G401 (cell line): ENCODE measurements at regions not wholly inside any gene's neighbourhood (a gene's known extent, or its start where the extent isn't known, plus 50 kb on each side); places are given as distances from the start of the nearest gene placed in this dataset.
A peak's percentile ranks its signal among the peaks of the same experiment; 100 is the strongest.
"Not testable (repeated sequence)": the region's sequence is repeated elsewhere in the genome, so short reads cannot be mapped to it uniquely, and the experiment has no call there.

Experiments used
- DNase-seq: peaks from one replicate; pipeline ENCODE4 v3.0.0-alpha.2; 2015; ENCODE audit warnings: low spot score
- in situ Hi-C: cut with HindIII; loops from 2 replicates; pipeline ENCODE4 v1.10.0; 2016; ENCODE audit warnings: low sequenced_read_pairs, mixed read lengths

DNA sequence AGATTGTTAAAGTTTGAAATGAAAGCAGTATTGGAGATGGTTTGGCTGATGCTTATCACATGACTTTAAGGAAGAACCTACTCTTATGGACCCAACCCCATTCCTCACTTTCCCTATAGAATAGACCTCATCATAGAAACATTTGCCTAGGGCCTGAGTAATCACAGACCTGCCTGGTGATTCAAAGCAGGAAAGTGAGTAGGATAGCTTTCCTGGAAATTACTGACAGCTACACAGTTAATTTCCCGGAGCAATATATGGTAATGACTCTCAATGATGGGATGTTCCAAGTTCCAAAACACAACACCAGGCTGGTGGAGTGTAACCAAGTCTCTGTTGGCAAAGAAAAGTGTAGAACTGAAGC, 233.8 kb downstream of the SIM1 start:
- no peak for DNase-seq
- in situ Hi-C loops = no loop called here

DNA sequence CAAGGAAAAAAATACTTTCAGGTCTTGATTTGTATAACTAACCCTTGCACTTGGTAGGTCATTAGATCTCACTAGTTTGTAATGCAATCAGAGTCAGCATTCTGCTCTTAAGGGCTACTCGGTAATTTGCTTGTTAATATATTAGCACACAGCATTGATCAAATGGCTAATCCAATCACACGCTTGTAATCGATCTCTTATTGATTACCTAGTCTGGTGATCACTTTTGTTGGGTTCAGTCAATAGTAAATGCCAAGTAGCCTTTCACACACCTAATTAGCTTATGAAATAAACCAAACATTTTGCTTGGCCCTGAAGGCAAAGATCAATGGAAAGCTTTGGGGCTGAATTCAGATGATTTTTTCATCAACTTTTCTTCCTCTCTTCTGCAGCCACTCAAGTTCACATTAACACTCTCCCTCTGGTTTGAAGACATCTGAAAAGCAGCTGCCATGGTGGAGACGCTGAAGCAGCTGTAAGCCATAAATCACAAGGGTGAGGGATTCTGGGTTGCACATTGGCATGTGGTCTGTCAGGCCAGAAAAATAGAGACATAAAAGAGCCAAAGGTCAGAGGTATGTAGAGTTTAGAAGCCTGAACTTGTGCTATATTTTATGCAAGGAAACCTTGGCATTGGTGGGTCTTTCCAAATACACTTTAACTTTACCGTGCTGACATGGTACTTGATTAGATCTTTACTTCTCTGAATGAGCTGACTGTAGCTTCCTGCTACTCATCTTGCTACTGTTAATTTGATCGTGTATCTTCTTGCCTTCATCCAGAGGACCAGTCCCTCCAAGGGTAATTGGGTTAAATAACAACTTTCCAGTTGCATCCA, 234.4 kb downstream of the SIM1 start:
- in situ Hi-C loops = no loop called here
- DNase-seq = no peak

DNA sequence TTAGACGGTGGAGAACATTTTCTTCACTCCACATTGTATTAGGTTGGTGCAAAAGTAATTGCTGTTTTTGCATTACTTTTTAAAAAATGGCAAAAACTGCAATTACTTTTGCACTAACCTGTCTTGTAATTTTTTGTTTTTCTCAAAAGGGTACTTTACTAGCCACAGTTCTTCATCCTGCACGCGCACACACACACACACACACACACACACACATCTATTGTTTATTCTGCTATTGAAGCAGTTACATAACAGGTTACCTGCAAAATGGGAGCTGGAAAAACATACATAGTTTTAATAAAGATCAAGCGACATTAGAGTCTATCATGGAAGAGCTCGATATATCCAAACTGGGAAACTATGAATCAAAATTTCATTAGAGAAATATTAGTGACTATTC, 235.2 kb downstream of the SIM1 start:
- no peak for DNase-seq
- in situ Hi-C loops = no loop called here

DNA sequence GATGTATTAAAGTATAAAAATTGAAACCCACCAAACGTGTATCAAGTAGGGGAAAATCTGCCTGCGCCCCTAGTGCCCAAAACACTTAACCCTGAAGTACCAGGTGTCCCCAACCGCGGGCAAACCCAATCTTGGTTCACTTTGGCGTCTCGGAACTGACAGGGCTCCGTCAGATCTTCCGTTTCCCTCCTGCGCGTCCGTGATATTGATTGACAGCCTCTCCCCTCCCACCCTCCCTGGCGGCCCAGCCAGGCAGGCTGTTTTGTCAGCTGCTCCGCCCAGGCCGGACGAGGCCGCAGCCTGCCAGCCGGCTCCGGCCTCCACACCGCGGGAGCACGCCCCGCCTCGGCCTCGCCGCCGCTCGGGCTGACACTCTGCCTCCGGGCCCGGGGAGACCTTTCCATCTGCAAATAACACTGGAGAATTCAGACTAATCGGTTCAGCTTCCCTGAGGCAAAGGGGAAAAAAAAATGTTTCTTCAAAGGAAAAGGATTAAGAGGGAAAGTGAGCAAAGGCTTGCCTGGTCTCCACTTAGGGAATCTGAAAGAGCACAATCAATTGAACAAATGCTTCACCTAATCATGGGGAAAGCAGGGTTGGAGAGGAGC, 234.9 kb upstream of the MCHR2 start:
- in situ Hi-C loops = no loop called here
- peak; percentile 9 for DNase-seq

DNA sequence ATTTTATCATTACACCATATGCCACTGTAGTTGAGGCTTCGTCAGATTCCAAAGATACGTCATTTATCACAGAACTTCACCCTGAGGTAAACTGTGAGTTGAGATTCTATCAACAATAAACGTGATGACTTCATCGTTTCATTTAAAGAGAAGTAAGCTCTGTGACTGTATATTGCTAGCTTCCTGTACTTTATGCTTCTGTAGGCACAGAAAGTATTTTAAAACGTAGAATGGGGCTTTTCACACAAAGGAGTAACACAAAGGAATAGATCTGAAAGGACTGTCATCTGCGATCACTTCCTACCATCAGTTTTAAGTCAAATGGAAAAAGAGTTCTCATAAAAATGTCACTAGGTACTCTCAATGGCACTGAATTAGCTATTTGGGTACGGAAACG, 234.4 kb upstream of the MCHR2 start:
- in situ Hi-C loops = no loop called here
- DNase-seq = no peak

DNA sequence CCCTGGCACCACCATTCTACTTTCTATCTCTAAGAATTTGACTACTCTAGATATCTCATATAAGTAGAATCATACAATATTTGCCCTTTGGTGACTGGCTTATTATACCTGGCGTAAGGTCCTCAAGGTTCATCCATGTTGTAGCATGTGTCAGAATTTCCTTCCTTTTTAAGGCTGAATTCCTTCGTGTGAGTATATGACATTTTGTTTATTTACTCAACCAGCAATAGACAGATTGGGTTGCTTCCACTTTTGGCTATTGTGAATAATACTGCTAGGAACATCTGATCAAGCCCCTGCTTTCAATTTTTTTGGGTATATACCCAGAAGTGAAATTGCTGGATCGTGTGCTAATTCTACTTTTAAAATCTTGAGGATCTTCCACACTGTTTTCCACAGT, 232.8 kb upstream of the MCHR2 start:
- in situ Hi-C loops = no loop called here
- DNase-seq = no peak

DNA sequence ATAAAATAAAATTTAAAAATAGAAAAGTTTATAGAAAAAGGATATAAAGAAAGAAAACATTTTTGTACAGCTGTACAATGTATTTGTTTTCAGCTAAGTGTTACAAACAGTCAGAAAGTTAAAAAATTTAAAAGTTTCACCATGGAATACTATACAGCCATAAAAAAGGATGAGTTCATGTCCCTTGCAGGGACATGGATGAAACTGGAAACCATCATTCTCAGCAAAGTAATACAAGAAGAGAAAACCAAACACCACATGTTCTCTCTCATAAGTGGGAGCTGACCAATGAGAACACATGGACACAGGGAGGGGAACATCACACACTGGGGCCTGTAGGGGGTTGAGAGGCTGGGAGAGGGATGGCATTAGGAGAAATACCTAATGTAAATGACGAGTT, 229.9 kb upstream of the MCHR2 start:
- DNase-seq, in situ Hi-C loops: not testable (repeated sequence)

DNA sequence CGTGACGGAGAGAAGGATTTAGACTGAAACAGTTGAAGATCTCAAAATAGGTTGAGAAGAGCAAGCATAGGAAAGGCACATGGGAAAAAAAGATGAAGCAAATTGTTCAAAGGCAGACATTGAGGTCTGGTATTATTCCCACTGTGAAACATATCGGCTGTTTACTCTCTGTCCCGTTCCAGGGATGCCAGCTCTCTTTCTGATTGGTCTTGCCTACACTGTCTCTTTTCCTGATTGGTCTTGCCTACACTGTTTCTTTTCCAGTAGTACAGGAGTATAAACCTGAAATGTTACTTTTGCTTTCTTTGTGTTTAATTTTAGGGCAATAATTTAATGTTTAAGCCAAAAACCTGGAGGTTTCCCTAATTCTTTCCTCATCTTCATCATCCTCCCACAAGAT, 226.5 kb upstream of the MCHR2 start:
- in situ Hi-C loops = no loop called here

DNA sequence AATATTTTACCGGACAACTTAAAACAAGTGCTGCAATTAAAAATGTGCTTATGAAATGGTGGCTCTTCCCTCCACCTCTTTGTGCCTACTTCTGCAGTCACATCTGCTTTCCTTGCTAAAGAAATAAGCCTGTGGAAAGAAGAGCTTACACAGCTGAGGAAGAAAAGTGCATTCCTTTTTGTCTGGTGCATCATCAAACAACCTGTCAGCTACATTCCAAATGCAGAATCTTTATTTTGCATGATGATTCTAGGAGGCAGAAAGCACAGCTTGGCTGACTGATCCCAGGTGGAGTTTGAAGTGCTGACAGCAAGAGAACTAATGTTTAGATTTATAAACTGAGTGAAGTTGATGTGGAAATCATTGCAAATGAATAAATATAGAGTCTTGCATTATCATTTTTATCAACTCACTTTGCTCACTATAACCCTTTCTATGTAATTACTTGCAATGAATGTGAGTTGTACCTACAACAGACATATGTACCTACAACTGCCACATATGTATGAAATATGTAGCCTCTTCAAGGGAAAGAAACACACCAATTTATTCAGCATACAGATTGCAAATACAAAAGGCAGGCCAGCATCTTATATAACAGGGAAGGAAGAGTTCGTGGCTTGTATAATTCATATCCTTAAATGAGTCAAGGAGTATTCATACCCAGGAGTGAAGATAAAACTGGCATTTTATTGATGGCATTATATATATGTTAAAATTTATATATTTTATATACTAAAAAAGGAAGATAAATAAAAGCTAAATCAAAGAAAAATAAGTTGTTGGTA, 223.4 kb upstream of the MCHR2 start:
- no peak for DNase-seq
- in situ Hi-C loops = no loop called here

More for the DNA sequence above, 226.5 kb upstream of the MCHR2 start:
- no peak for DNase-seq

DNA sequence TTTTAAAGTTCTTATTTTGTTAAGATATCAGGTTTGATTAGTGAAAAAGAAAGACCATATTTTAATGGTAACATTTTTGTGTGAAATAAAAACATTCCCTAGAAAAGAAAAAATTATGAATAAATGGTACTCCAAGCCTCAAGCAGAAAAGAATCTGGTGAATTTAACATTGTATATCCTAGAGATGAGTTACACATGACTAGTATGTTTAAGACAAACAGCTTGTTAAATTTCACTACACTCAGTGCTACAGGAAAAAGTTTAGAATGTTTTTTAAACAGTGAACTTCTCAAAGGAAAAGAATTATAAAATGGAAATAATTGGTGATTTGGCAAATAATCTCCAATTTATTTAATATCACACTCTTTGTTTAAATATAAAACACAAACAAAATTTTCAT, 222.7 kb upstream of the MCHR2 start:
- in situ Hi-C loops = no loop called here
- no peak for DNase-seq

DNA sequence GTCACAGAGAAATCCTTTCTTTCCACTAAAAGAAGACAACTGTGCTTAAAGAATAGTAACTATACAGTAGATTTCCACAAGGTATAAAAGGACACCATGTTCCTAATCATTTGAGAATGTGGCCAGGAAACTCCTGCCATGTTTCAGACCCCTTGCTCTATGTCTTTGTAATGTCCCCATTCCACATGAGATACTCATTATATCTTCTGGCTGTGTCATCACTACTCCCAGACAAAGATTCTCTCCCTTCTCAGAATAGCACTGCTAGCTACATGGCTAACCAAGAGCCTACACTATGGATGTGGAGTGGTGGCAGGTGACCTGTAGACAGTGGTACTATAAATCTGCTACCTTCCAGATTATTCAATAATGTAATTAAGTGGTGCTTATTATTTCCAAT, 218.1 kb upstream of the MCHR2 start:
- DNase-seq = no peak
- in situ Hi-C loops = no loop called here

DNA sequence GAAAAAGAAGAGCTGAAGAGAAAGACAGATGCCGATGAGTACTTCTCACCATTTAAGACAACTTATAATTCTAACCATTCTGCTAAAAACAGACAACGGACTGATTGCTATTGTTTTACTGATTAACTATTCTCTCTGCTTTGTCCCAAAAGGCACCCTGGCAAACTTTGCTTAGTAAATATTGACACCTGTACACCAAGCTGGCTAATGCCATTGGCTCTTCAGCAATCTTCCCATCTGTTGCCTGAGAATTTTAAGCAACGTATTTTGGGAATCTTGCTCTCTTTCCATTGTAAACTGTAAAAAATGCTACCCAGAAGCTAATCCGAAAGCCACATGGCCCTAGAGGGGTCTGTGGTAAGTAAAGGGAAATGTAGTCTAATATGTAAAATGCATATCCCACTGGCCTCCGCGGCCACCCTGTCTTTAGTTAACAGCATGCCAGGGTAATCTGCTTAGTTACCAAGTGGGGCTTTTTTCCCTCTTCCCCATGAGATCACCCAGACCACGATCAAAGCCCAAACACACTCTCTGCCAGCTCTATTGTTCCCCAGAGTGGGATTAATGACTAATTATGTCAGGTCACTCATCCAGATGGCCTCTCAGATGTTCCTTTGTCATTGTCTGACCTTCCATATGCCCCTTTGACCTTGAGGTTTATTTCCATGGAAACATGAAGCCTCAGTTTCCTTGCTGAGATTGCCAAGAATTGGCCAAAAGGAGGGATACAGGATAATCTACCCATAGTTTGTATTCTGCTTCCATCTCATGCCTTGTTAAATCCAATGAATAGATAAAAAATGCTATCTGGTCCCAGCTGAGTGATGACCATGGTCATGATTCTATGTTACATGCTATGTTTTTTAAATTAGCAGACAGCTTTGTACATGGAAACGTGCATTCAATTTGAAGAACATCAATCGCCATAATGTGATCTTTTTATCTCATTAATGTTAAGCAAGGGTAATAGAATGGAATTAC, 216.4 kb upstream of the MCHR2 start:
- in situ Hi-C loops = no loop called here
- DNase-seq = no peak

DNA sequence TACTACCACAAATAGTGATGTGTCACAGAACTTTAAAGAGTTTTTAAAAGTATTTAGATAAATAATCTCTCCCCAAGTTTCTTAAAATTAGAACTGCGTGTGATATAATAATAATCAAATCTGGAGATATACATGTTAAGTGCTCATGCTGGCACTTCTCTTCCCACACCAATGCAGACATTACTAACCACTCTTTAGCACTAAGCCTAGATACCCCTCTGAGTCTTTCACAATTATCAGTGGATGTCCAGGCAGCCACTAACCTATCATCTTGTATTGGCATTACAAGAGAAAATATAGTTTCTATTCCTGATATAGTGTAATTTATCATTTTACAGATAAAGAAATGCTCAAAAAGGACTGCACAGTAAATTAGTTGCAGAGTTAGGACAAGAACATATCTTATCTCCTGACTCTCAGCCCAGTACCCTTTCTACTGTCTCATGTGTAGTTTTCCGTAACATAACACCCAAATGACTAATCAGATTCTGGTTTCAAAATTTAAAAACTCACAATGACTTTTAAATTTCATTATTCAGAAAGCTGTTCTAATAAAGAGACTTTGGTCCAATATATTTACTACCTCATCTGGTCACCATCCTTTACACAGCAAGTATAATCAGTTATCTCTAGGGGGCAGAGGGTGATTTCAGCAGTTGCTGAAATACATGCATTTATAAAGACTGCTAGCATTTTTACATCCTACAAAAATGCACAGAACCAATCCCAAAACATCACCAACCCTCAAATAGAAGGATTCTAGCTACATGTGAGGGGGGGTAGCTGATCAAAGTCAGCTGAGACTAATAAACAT, 215.5 kb upstream of the MCHR2 start:
- no peak for DNase-seq
- in situ Hi-C loops = no loop called here

DNA sequence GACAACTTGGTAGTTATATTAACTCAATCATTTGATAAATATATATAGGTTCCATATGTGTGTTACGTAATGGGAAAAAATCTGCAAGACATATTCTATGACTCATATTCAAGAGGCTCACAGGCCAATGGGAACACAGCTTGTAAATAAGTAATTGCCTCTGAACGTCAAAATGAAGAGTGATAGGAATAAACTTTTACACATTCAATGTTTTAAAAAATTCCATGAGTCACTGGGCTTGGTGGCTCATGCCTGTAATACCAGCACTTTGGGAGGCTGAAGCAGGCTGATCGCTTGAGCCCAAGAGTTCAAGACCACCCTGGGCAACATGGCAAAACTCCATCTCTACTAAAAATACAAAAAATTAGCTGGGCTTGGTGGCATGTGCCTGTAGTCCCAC, 209.4 kb upstream of the MCHR2 start:
- in situ Hi-C loops = no loop called here
- no peak for DNase-seq

DNA sequence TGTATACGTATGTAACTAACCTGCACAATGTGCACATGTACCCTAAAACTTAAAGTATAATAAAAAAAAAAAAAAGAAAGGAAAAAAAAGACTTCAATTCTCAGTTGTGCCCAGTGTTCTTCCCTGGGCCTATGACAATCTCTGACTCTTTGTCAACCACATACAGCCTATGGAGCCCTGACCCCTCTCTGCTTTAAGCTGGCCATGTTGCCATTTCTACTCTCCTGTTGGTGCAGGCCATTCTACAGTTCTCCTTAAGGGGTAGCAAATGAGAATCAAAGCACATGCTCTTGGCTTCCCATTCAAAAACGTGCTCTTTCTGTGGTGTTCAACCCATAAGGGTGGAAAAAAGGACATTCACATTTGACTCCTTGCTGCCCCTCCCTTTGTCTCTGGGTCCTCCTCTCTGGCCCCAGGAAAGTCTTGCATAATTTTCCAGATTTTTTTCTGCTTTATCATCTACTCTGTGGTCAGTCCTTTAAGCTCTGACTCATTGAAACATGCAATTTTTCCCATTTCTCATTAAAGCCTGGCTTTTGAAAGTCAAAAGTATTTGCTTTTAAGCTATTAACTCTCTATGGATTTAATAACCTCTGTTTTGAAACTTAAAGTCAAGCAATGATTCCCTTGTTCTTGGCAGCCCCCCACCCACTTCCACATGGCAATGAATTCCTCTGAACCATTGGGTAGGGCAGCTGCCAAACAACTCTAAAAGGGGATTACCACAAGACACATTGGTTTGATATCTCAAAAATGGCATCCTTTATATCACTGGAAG, 208.6 kb upstream of the MCHR2 start:
- DNase-seq = no peak
- in situ Hi-C loops = no loop called here

DNA sequence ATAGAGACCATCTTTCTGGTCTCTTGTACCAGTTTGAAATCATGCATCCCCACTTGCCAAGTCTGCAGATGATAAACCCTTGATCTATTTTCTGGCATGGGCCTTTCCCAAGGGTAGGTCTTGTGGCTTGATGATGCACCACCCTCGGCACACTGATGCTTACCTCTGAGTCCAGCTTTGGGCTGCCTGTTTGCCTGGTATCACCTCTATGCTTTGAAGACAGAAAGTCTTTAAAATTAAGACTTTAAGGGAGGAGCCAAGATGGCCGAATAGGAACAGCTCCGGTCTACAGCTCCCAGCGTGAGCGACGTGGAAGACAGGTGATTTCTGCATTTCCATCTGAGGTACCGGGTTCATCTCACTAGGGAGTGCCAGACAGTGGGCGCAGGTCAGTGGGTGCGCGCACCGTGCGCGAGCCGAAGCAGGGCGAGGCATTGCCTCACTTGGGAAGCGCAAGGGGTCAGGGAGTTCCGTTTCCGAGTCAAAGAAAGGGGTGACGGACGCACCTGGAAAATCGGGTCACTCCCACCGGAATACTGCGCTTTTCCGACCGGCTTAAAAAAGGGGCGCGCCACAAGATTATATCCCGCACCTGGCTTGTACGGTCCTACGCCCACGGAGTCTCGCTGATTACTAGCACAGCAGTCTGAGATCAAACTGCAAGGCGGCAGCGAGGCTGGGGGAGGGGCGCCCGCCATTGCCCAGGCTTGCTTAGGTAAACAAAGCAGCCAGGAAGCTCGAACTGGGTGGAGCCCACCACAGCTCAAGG, 202.4 kb upstream of the MCHR2 start:
- DNase-seq, in situ Hi-C loops: not testable (repeated sequence)

DNA sequence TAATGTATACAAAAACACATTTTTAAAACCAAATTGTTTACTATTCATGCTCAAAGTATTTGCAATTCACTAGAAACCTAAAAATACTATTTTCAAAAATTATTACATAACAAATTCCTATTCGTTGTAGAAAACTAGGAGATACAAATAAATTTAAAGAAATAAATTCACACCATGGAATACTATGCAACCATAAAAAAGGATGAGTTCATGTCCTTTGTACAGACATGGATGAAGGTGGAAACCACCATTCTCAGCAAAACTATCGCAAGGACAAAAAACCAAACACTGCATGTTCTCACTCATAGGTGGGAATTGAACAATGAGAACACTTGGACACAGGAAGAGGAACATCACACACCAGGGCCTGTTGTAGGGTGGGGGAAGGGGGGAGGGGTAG, 201.2 kb upstream of the MCHR2 start:
- in situ Hi-C loops, DNase-seq: not testable (repeated sequence)
